Transverse colon (tissue), 4 donors: ENCODE measurements at regions not wholly inside any gene's neighbourhood (a gene's known extent, or its start where the extent isn't known, plus 50 kb on each side); places are given as distances from the start of the nearest gene placed in this dataset.

Experiments used
- DNase-seq: peaks from one replicate; pipeline ENCODE4 v3.0.0-alpha.2; 2019
- H3K27ac ChIP-seq, 4 donors: fragments of 200-600 bp; sonication (generic); 2 replicates each; pipeline ENCODE4 v1.5.1; 2016 to 2018; ENCODE audit warnings: inconsistent platforms in 4 of 4
- H3K27me3 ChIP-seq: fragments of 200-600 bp; sonication (generic); 2 replicates; pipeline ENCODE4 v1.5.1; 2017; ENCODE audit warnings: inconsistent platforms
- H3K36me3 ChIP-seq, 4 donors: fragments of 200-600 bp; sonication (generic); 2 replicates each; pipeline ENCODE4 v1.5.1; 2017 to 2019; ENCODE audit warnings: inconsistent platforms in 4 of 4
- H3K4me1 ChIP-seq, 4 donors: fragments of 200-600 bp; sonication (generic); 2 replicates each; pipeline ENCODE4 v1.5.1; 2017 to 2020; ENCODE audit warnings: inconsistent platforms in 4 of 4
- H3K4me3 ChIP-seq, 4 donors: fragments of 200-600 bp; sonication (generic); 1 replicate in 1 of 4; 2 replicates in 3 of 4; pipeline versions ENCODE4 v1.5.1 to v1.6.1; 2017 to 2019; ENCODE audit warnings: inconsistent platforms in 4 of 4
- H3K9me3 ChIP-seq, 2 donors: fragments of 200-600 bp; sonication (generic); 2 replicates each; pipeline ENCODE4 v1.5.1; 2017 to 2019; ENCODE audit warnings: inconsistent platforms in 2 of 2
- CTCF ChIP-seq, 5 experiments: fragments of 200-600 bp in 3 of 5; fragments of 450-650 bp in 2 of 5; sonication (generic) in 3 of 5; IDR thresholded peaks; 1 replicate in 2 of 5; 2 replicates in 3 of 5; pipeline ENCODE4 v1.5.1; 2016 to 2017; ENCODE audit warnings: antibody characterized with exemption in 5 of 5, inconsistent platforms in 3 of 5, mild to moderate bottlenecking in 2 of 5, moderate library complexity in 1 of 5
- EP300 ChIP-seq: sonication (generic); formaldehyde crosslinking; IDR thresholded peaks from one replicate; pipeline ENCODE4 v1.6.1; 2017; ENCODE audit warnings: antibody characterized with exemption, low read depth
- POLR2A ChIP-seq: fragments of 450-650 bp; IDR thresholded peaks from one replicate; pipeline ENCODE4 v1.6.1; 2016; ENCODE audit warnings: antibody characterized with exemption, mild to moderate bottlenecking, moderate library complexity
- POLR2AphosphoS5 ChIP-seq, 3 donors: sonication (generic); formaldehyde crosslinking; IDR thresholded peaks; one replicate each; pipeline ENCODE4 v1.6.1; 2016; ENCODE audit warnings: antibody characterized with exemption in 3 of 3
- WGBS, 2 donors: methylation state at CpG; one replicate each; pipeline ENCODE4 v1.1.5; 2018; ENCODE audit warnings: low coverage in 1 of 2; 5-methylcytosine and 5-hydroxymethylcytosine counted together
- in situ Hi-C, 4 donors: fragments of 200-750 bp; cut with MboI; loops; one replicate each; pipeline versions ENCODE4 v1.15.0 to v1.15.1; 2017; ENCODE audit warnings: low sequenced_read_pairs in 3 of 4, low pct_ligation_motif_present in 1 of 4, low pct_unique_long_range_greater_than_20kb in 1 of 4
- intact Hi-C: fragments of 100-400 bp; cut with DNase I; formaldehyde crosslinking; loops from one replicate; pipeline ENCODE4 v1.15.1; 2023; ENCODE audit warnings: low total_unique reads

GRCh38 chr6:51411496-51412125, 592.9 kb downstream of the TFAP2B start:
- WGBS, 2 donors = 66 to 81% methylated on average over 4 of the region's 4 CpGs
- DNase-seq = no peak
- Histone ChIP-seq H3K9me3 (no peaks in the 10 kb centered on the region), H3K4me1 (no peaks in the 10 kb centered on the region), H3K27ac (no peak overlapping the region), H3K4me3 (no peak overlapping the region), H3K27me3 (no peaks in the 10 kb centered on the region), H3K36me3 (no peaks in the 10 kb centered on the region)
- intact Hi-C loops (no loop called here), in situ Hi-C loops (no loop called here)
- TF ChIP-seq EP300 (no peak), CTCF (IDR thresholded peaks at IDR 0.05) (no peak), POLR2A (no peak), POLR2AphosphoS5 (IDR thresholded peaks at IDR 0.05) (no peak)

- WGBS, 2 donors = 85% methylated on average over 2 of the region's 2 CpGs; no CpG with 5 or more reads in 1 of the 2 donors
- Histone ChIP-seq H3K4me3 (no peak overlapping the region), H3K27ac (no peak overlapping the region), H3K27me3 (no peaks in the 10 kb centered on the region), H3K4me1 (no peaks in the 10 kb centered on the region), H3K9me3 (no peaks in the 10 kb centered on the region), H3K36me3 (no peaks in the 10 kb centered on the region)
- TF ChIP-seq EP300 (no peak), POLR2AphosphoS5 (IDR thresholded peaks at IDR 0.05) (no peak), POLR2A (no peak), CTCF (IDR thresholded peaks at IDR 0.05) (no peak)
- in situ Hi-C loops (no loop called here), intact Hi-C loops (no loop called here)
- DNase-seq = no peak
Measured at GRCh38 chr6:51414361-51414760, 595.7 kb downstream of the TFAP2B start.

- intact Hi-C loops (no loop called here), in situ Hi-C loops (no loop called here)
- H3K4me3 ChIP-seq = no peak overlapping the region
- TF ChIP-seq CTCF (IDR thresholded peaks at IDR 0.05) = no peak
- TF ChIP-seq POLR2A = no peak
- TF ChIP-seq POLR2AphosphoS5 (IDR thresholded peaks at IDR 0.05) = no peak
- no peak for TF ChIP-seq EP300
- H3K9me3 ChIP-seq = no peaks in the 10 kb centered on the region
- DNase-seq = no peak
- no peak overlapping the region for H3K27ac ChIP-seq
- no peaks in the 10 kb centered on the region for H3K4me1 ChIP-seq
- WGBS, 2 donors = 80 to 85% methylated on average over 3 of the region's 3 CpGs
- no peaks in the 10 kb centered on the region for H3K27me3 ChIP-seq
- no peaks in the 10 kb centered on the region for H3K36me3 ChIP-seq
Measured at GRCh38 chr6:51415501-51415900, 596.8 kb downstream of the TFAP2B start.

GRCh38 chr6:51429017-51429712, 610.5 kb downstream of the TFAP2B start:
- H3K9me3 ChIP-seq = no peaks in the 10 kb centered on the region
- H3K4me3 ChIP-seq = no peak overlapping the region
- H3K27me3 ChIP-seq = no peaks in the 10 kb centered on the region
- H3K27ac ChIP-seq = no peak overlapping the region
- DNase-seq = no peak
- in situ Hi-C loops (no loop called here), intact Hi-C loops (no loop called here)
- H3K36me3 ChIP-seq = no peaks in the 10 kb centered on the region
- TF ChIP-seq POLR2A (no peak), POLR2AphosphoS5 (IDR thresholded peaks at IDR 0.05) (no peak), CTCF (IDR thresholded peaks at IDR 0.05) (no peak), EP300 (no peak)
- no peaks in the 10 kb centered on the region for H3K4me1 ChIP-seq
- WGBS, 2 donors = 63 to 65% methylated on average over 7 of the region's 7 CpGs
